HepG2 (cell line): ENCODE measurements at regions not wholly inside any gene's neighbourhood (a gene's known extent, or its start where the extent isn't known, plus 50 kb on each side); places are given as distances from the start of the nearest gene placed in this dataset.

Source experiments
- ATAC-seq: fragments of 200-7000 bp; cut with Tn5 transposase; 3 replicates; pipeline ENCODE4 v1.9.1; 2020; ENCODE audit warnings: mild to moderate bottlenecking, moderate library complexity
- BruUV-seq: library from RNA; stranded (reverse); fragments of 400-500 nt; replicated peaks from 2 replicates; lab custom pipeline; 2021; lab: Mats Ljungman, UMichigan
- CTCF ChIA-PET: fragments of 300-600 bp; formaldehyde crosslinking; extraction: SDS; loops from one replicate; lab custom pipeline; 2021; ENCODE audit warnings: low total read pairs, inconsistent platforms, low intra/inter-chr PET ratio; lab: Yijun Ruan, JAX
- POLR2A ChIA-PET: fragments of 350-600 bp; sonication (Branson Sonifier 250); formaldehyde crosslinking; loops from one replicate; lab custom pipeline; 2020; ENCODE audit warnings: antibody characterized with exemption, inconsistent platforms; lab: Yijun Ruan, JAX
- DNase-seq: peaks from one replicate; pipeline ENCODE4 v3.0.0-alpha.2; 2015; ENCODE audit warnings: low spot score
- FAIRE-seq: peaks from 3 replicates; lab custom pipeline; 2011; peaks lifted over from hg19 to GRCh38; lab: Jason Lieb, UNC
- H2AFZ ChIP-seq: one replicate; pipeline ENCODE4 v1.6.1; 2011; ENCODE audit warnings: low read length, inconsistent platforms
- H3K27ac ChIP-seq: fragments of 300-600 bp; 3 replicates; pipeline ENCODE4 v1.8.0; 2011; ENCODE audit warnings: mixed run types, mild to moderate bottlenecking, mixed read lengths, low read length, inconsistent platforms; ENCODE audit not compliant: insufficient read depth; ENCODE audit errors: extremely low read length
- H3K27me3 ChIP-seq, 2 experiments: fragments of 200-600 bp in 1 of 2; 2 replicates in 1 of 2; 3 replicates in 1 of 2; pipeline versions ENCODE4 v1.6.0 to v1.8.0; 2011; ENCODE audit warnings: low read length in 2 of 2, mild to moderate bottlenecking in 2 of 2, moderate library complexity in 2 of 2, inconsistent platforms in 1 of 2; ENCODE audit not compliant: insufficient read depth in 2 of 2, control insufficient read depth in 1 of 2
- H3K36me3 ChIP-seq, 2 experiments: fragments of 200-600 bp in 1 of 2; replicated peaks in 1 of 2; 2 replicates in 1 of 2; 3 replicates in 1 of 2; pipeline versions ENCODE4 v1.5.1 to v1.8.0; 2011; ENCODE audit warnings: low read length in 2 of 2, inconsistent platforms in 1 of 2; ENCODE audit not compliant: insufficient read depth in 2 of 2, control insufficient read depth in 1 of 2
- H3K4me1 ChIP-seq: 2 replicates; pipeline ENCODE4 v1.5.1; 2012; ENCODE audit warnings: low read length, inconsistent platforms; ENCODE audit not compliant: insufficient read depth
- H3K4me2 ChIP-seq: 2 replicates; pipeline ENCODE4 v1.6.0; 2011; ENCODE audit warnings: low read depth, low read length, inconsistent platforms
- H3K4me3 ChIP-seq, 3 experiments: fragments of 200-600 bp in 1 of 3; sonication (generic), shearing (Covaris generic) in 1 of 3; replicated peaks in 1 of 3; 2 replicates each; pipeline ENCODE4 v1.5.1; 2011 to 2016; ENCODE audit warnings: low read length in 3 of 3, inconsistent platforms in 2 of 3, low read depth in 2 of 3, mild to moderate bottlenecking in 2 of 3, control low read depth in 1 of 3, mixed read lengths in 1 of 3; ENCODE audit not compliant: insufficient read depth in 1 of 3
- H3K79me2 ChIP-seq: one replicate; pipeline ENCODE4 v1.6.1; 2011; ENCODE audit warnings: low read length, inconsistent platforms; ENCODE audit not compliant: insufficient read depth
- H3K9ac ChIP-seq: 2 replicates; pipeline ENCODE4 v1.6.0; 2011; ENCODE audit warnings: mild to moderate bottlenecking, low read depth, low read length, inconsistent platforms; ENCODE audit not compliant: insufficient read depth
- H3K9me3 ChIP-seq: 2 replicates; pipeline ENCODE4 v1.5.1; 2012; ENCODE audit warnings: mild to moderate bottlenecking, low read length
- H4K20me1 ChIP-seq: 2 replicates; pipeline ENCODE4 v1.6.0; 2011; ENCODE audit warnings: inconsistent platforms, mild to moderate bottlenecking, low read length, moderate library complexity; ENCODE audit not compliant: insufficient read depth
- FOXM1 ChIP-seq: sonication (generic); formaldehyde crosslinking; IDR thresholded peaks from 2 replicates; pipeline ENCODE4 v1.5.0; 2020; ENCODE audit warnings: missing genetic modification reagents
- KDM5B ChIP-seq: sonication (generic); formaldehyde crosslinking; IDR thresholded peaks from 2 replicates; pipeline ENCODE4 v1.4.0; 2020; ENCODE audit warnings: missing genetic modification reagents, mild to moderate bottlenecking, borderline replicate concordance
- SATB2 ChIP-seq: sonication (generic); formaldehyde crosslinking; IDR thresholded peaks from 2 replicates; pipeline ENCODE4 v1.5.0; 2020; ENCODE audit warnings: missing genetic modification reagents
- SP5 ChIP-seq: IDR thresholded peaks from 2 replicates; pipeline ENCODE4 v1.6.1; 2016; ENCODE audit warnings: low read depth, borderline replicate concordance
- TMF1 ChIP-seq: sonication (generic); formaldehyde crosslinking; IDR thresholded peaks from 2 replicates; pipeline ENCODE4 v1.8.1; 2022; ENCODE audit warnings: low read depth, missing genetic modification reagents
- ZNF567 ChIP-seq: sonication (generic); formaldehyde crosslinking; IDR thresholded peaks from 2 replicates; pipeline ENCODE4 v1.8.1; 2023; ENCODE audit warnings: mild to moderate bottlenecking, missing genetic modification reagents, borderline replicate concordance
- ZNF75D ChIP-seq: sonication (generic); formaldehyde crosslinking; IDR thresholded peaks from 2 replicates; pipeline ENCODE4 v1.8.1; 2023; ENCODE audit warnings: missing genetic modification reagents, mild to moderate bottlenecking, borderline replicate concordance
- ZSCAN31 ChIP-seq: sonication (generic); formaldehyde crosslinking; IDR thresholded peaks from 2 replicates; pipeline ENCODE4 v1.5.0; 2020; ENCODE audit warnings: low read depth, mild to moderate bottlenecking, missing genetic modification reagents
- WGBS: methylation state at CpG from one replicate; pipeline ENCODE4 v1.1.6; 2017; ENCODE audit warnings: low lambda C conversion rate; 5-methylcytosine and 5-hydroxymethylcytosine counted together
- in situ Hi-C: cut with HindIII; loops from 2 replicates; pipeline ENCODE4 v1.10.0; 2017; ENCODE audit warnings: low pct_unique_long_range_greater_than_20kb; ENCODE audit not compliant: extremely low pct_ligation_motif_present
- intact Hi-C: fragments of 100-400 bp; cut with micrococcal nuclease; formaldehyde crosslinking; loops from one replicate; pipeline ENCODE4 v1.10.0; 2022; ENCODE audit not compliant: unreplicated experiment
- TF ChIP-seq, protein P1 (sequence below): sonication (generic); formaldehyde crosslinking; IDR thresholded peaks from 2 replicates; pipeline ENCODE4 v1.8.0; 2022; ENCODE audit warnings: mild to moderate bottlenecking, missing genetic modification reagents, borderline replicate concordance
- TF ChIP-seq, protein P2 (sequence below): sonication (generic); formaldehyde crosslinking; IDR thresholded peaks from 2 replicates; pipeline ENCODE4 v1.4.0; 2020; ENCODE audit warnings: mild to moderate bottlenecking, low read depth, missing genetic modification reagents
- TF ChIP-seq, protein P3 (sequence below): IDR thresholded peaks from 2 replicates; pipeline ENCODE4 v1.6.1; 2012; ENCODE audit warnings: low read length, improper control_type of control experiment
- TF ChIP-seq, protein P4 (sequence below): sonication (generic); formaldehyde crosslinking; conservative IDR thresholded peaks from 2 replicates; pipeline ENCODE4 v1.4.0; 2020; ENCODE audit warnings: missing genetic modification reagents
- TF ChIP-seq, protein P5 (sequence below): sonication (generic); formaldehyde crosslinking; IDR thresholded peaks from 2 replicates; pipeline ENCODE4 v1.5.0; 2020; ENCODE audit warnings: missing genetic modification reagents, mild to moderate bottlenecking, borderline replicate concordance
- TF ChIP-seq, protein P6 (sequence below): sonication (generic); formaldehyde crosslinking; IDR thresholded peaks from 2 replicates; pipeline ENCODE4 v1.4.0; 2020; ENCODE audit warnings: mild to moderate bottlenecking, missing genetic modification reagents, borderline replicate concordance

DNA sequence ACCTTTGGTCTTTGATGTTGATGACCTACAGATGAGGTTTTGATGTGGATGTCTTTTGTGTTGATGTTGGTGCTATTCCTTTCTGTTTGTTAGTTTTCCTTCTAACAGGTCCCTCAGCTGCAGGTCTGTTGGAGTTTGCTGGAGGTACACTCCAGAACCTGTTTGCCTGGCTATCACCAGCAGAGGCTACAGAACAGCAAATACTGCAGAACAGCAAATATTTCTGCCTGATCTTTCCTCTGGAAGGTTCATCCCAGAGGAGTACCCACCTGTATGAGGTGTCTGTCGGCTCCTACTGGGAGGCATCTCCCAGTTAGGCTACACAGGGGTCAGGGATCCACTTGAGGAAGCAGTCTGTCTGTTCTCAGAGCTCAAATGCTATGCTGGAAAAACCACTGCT, 694.5 kb upstream of the CDH6 start:
- DNase-seq (peak; percentile 8), FAIRE-seq (no peak), ATAC-seq (peak; percentile 62)
- H3K4me1 ChIP-seq = peaks cover 59% of the 10 kb centered on the region
- ChIA-PET CTCF (interaction anchor here (0.9 kb wide), 1 partner anchor 97 kb away, joined by 3 read pairs; no protein-coding TSS in a partner anchor), POLR2A (interaction anchor here (1.2 to 2.1 kb wide), 2 partner anchors 105 to 107 kb away, joined by 3 to 9 read pairs; no protein-coding TSS in a partner anchor)
- TSS peak; percentile 72 for BruUV-seq
- H3K4me2 ChIP-seq = peak overlapping the region; percentile 44
- peak overlapping the region; percentile 31; the same call in 1 of the 2 replicates for H3K9ac ChIP-seq
- H3K27ac ChIP-seq = peak overlapping the region; percentile 32
- H3K9me3 ChIP-seq = no peaks in the 10 kb centered on the region
- H3K27me3 ChIP-seq = no peaks in the 10 kb centered on the region
- H3K36me3 ChIP-seq = no peaks in the 10 kb centered on the region
- no peak overlapping the region for H2AFZ ChIP-seq
- in situ Hi-C loops (no loop called here), intact Hi-C loops (no loop called here)
- H3K79me2 ChIP-seq = no peaks in the 10 kb centered on the region
- no peaks in the 10 kb centered on the region for H4K20me1 ChIP-seq
- 18% methylated on average over 1 of the region's 1 CpG for WGBS
- 0 out of 6 replicates have a peak overlapping the region, but pooled peaks of 1 of the 3 experiments have one; percentile 2 for H3K4me3 ChIP-seq
- TF ChIP-seq, protein P1, sequence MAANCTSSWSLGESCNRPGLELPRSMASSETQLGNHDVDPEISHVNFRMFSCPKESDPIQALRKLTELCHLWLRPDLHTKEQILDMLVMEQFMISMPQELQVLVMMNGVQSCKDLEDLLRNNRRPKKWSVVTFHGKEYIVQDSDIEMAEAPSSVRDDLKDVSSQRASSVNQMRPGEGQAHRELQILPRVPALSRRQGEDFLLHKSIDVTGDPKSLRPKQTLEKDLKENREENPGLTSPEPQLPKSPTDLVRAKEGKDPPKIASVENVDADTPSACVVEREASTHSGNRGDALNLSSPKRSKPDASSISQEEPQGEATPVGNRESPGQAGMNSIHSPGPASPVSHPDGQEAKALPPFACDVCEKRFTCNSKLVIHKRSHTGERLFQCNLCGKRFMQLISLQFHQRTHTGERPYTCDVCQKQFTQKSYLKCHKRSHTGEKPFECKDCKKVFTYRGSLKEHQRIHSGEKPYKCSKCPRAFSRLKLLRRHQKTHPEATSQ (CRISPR knock-in tag) = no peak
- TF ChIP-seq, protein P2, sequence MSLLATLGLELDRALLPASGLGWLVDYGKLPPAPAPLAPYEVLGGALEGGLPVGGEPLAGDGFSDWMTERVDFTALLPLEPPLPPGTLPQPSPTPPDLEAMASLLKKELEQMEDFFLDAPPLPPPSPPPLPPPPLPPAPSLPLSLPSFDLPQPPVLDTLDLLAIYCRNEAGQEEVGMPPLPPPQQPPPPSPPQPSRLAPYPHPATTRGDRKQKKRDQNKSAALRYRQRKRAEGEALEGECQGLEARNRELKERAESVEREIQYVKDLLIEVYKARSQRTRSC (CRISPR knock-in tag) = no peak
- TF ChIP-seq, protein P3, sequence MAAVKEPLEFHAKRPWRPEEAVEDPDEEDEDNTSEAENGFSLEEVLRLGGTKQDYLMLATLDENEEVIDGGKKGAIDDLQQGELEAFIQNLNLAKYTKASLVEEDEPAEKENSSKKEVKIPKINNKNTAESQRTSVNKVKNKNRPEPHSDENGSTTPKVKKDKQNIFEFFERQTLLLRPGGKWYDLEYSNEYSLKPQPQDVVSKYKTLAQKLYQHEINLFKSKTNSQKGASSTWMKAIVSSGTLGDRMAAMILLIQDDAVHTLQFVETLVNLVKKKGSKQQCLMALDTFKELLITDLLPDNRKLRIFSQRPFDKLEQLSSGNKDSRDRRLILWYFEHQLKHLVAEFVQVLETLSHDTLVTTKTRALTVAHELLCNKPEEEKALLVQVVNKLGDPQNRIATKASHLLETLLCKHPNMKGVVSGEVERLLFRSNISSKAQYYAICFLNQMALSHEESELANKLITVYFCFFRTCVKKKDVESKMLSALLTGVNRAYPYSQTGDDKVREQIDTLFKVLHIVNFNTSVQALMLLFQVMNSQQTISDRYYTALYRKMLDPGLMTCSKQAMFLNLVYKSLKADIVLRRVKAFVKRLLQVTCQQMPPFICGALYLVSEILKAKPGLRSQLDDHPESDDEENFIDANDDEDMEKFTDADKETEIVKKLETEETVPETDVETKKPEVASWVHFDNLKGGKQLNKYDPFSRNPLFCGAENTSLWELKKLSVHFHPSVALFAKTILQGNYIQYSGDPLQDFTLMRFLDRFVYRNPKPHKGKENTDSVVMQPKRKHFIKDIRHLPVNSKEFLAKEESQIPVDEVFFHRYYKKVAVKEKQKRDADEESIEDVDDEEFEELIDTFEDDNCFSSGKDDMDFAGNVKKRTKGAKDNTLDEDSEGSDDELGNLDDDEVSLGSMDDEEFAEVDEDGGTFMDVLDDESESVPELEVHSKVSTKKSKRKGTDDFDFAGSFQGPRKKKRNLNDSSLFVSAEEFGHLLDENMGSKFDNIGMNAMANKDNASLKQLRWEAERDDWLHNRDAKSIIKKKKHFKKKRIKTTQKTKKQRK = no peak
- TF ChIP-seq FOXM1 (CRISPR knock-in tag) (no peak), ZSCAN31 (no peak), ZNF75D (no peak), SP5 (CRISPR knock-in tag) (no peak), TMF1 (CRISPR knock-in tag) (no peak), SATB2 (CRISPR knock-in tag) (no peak), ZNF567 (no peak), KDM5B (CRISPR knock-in tag) (no peak)
- TF ChIP-seq, protein P4, sequence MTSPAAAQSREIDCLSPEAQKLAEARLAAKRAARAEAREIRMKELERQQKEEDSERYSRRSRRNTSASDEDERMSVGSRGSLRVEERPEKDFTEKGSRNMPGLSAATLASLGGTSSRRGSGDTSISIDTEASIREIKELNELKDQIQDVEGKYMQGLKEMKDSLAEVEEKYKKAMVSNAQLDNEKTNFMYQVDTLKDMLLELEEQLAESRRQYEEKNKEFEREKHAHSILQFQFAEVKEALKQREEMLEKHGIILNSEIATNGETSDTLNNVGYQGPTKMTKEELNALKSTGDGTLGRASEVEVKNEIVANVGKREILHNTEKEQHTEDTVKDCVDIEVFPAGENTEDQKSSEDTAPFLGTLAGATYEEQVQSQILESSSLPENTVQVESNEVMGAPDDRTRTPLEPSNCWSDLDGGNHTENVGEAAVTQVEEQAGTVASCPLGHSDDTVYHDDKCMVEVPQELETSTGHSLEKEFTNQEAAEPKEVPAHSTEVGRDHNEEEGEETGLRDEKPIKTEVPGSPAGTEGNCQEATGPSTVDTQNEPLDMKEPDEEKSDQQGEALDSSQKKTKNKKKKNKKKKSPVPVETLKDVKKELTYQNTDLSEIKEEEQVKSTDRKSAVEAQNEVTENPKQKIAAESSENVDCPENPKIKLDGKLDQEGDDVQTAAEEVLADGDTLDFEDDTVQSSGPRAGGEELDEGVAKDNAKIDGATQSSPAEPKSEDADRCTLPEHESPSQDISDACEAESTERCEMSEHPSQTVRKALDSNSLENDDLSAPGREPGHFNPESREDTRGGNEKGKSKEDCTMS (CRISPR knock-in tag) = no peak
- TF ChIP-seq, protein P5, sequence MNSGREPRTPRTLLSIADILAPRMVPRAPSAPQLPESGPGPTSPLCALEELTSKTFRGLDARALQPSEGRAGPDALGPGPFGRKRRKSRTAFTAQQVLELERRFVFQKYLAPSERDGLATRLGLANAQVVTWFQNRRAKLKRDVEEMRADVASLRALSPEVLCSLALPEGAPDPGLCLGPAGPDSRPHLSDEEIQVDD (CRISPR knock-in tag) = no peak
- TF ChIP-seq, protein P6, sequence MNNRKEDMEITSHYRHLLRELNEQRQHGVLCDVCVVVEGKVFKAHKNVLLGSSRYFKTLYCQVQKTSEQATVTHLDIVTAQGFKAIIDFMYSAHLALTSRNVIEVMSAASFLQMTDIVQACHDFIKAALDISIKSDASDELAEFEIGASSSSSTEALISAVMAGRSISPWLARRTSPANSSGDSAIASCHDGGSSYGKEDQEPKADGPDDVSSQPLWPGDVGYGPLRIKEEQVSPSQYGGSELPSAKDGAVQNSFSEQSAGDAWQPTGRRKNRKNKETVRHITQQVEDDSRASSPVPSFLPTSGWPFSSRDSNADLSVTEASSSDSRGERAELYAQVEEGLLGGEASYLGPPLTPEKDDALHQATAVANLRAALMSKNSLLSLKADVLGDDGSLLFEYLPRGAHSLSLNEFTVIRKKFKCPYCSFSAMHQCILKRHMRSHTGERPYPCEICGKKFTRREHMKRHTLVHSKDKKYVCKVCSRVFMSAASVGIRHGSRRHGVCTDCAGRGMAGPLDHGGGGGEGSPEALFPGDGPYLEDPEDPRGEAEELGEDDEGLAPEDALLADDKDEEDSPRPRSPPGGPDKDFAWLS (CRISPR knock-in tag) = no peak
